ENCODE measurements at regions not wholly inside any gene's neighbourhood (a gene's known extent, or its start where the extent isn't known, plus 50 kb on each side); places are given as distances from the start of the nearest gene placed in this dataset.
"Not testable (repeated sequence)": the region's sequence is repeated elsewhere in the genome, so short reads cannot be mapped to it uniquely, and the experiment has no call there.

- DNase-seq (ENCODE audit: low spot score) = no peak
- intact Hi-C loops (cut with DNase I) = loop anchor here in 1 of 2 donors (2.0 kb wide), 1 partner anchor 20 kb away; no protein-coding TSS in a partner anchor
Observed at GRCh38 chr1:219744652-219745469, 132.0 kb upstream of the ZC3H11B start.

GRCh38 chr1:219741011-219741970, 128.4 kb upstream of the ZC3H11B start:
- no peak for DNase-seq (ENCODE audit: low spot score)
- intact Hi-C loops (cut with DNase I) = no loop called here

GRCh38 chr1:219733511-219734174, 120.7 kb upstream of the ZC3H11B start:
- no peak for DNase-seq (ENCODE audit: low spot score)
- intact Hi-C loops (cut with DNase I) = no loop called here

- no peak for DNase-seq (ENCODE audit: low spot score)
- intact Hi-C loops (cut with DNase I) = loop anchor here in 1 of 2 donors (1.0 kb wide), 1 partner anchor 23 kb away; no protein-coding TSS in a partner anchor
Observed at GRCh38 chr1:219732814-219733491, 120.0 kb upstream of the ZC3H11B start.

GRCh38 chr1:219731771-219732170, 118.9 kb upstream of the ZC3H11B start:
- intact Hi-C loops (cut with DNase I) = loop anchor here in 1 of 2 donors (1.0 kb wide), 1 partner anchor 21 kb away; no protein-coding TSS in a partner anchor
- DNase-seq (ENCODE audit: low spot score) = no peak

- no peak for DNase-seq (ENCODE audit: low spot score)
- intact Hi-C loops (cut with DNase I) = no loop called here
Observed at GRCh38 chr1:219726480-219727272, 113.8 kb upstream of the ZC3H11B start.

- no peak for DNase-seq (ENCODE audit: low spot score)
- intact Hi-C loops (cut with DNase I) = no loop called here
Observed at GRCh38 chr1:219724440-219724839, 111.5 kb upstream of the ZC3H11B start.

- intact Hi-C loops (cut with DNase I) = no loop called here
- no peak for DNase-seq (ENCODE audit: low spot score)
Observed at GRCh38 chr1:219717536-219717935, 104.6 kb upstream of the ZC3H11B start.

GRCh38 chr1:219716611-219717114, 103.8 kb upstream of the ZC3H11B start:
- DNase-seq (ENCODE audit: low spot score) = no peak
- intact Hi-C loops (cut with DNase I) = no loop called here

- intact Hi-C loops (cut with DNase I) = no loop called here
- no peak for DNase-seq (ENCODE audit: low spot score)
Observed at GRCh38 chr1:219713981-219714381, 101.1 kb upstream of the ZC3H11B start.

- no peak for DNase-seq (ENCODE audit: low spot score)
- intact Hi-C loops (cut with DNase I) = no loop called here
Observed at GRCh38 chr1:219712506-219712905, 99.6 kb upstream of the ZC3H11B start.

- no peak for DNase-seq (ENCODE audit: low spot score)
- intact Hi-C loops (cut with DNase I) = loop anchor here in 1 of 2 donors (1.0 kb wide), 1 partner anchor 22 kb away; no protein-coding TSS in a partner anchor
Observed at GRCh38 chr1:219710529-219711194, 97.8 kb upstream of the ZC3H11B start.

GRCh38 chr1:219708919-219709543, 96.1 kb upstream of the ZC3H11B start:
- no peak for DNase-seq (ENCODE audit: low spot score)
- intact Hi-C loops (cut with DNase I) = loop anchor here in 1 of 2 donors (2.0 kb wide), 1 partner anchor 38 kb away; no protein-coding TSS in a partner anchor

- intact Hi-C loops (cut with DNase I) = loop anchor here in 1 of 2 donors (2.0 kb wide), 1 partner anchor 39 kb away; no protein-coding TSS in a partner anchor
- DNase-seq (ENCODE audit: low spot score) = not testable (repeated sequence)
Observed at GRCh38 chr1:219707885-219708284, 95.0 kb upstream of the ZC3H11B start.

- DNase-seq (ENCODE audit: low spot score); intact Hi-C loops (cut with DNase I): not testable (repeated sequence)
Observed at GRCh38 chr1:219704331-219704730, 91.4 kb upstream of the ZC3H11B start.

- intact Hi-C loops (cut with DNase I) = no loop called here
Observed at GRCh38 chr1:219703368-219703639, 90.4 kb upstream of the ZC3H11B start.

GRCh38 chr1:219701476-219701875, 88.6 kb upstream of the ZC3H11B start:
- intact Hi-C loops (cut with DNase I) = no loop called here
- DNase-seq (ENCODE audit: low spot score) = no peak

More at GRCh38 chr1:219703368-219703639, 90.4 kb upstream of the ZC3H11B start:
- no peak for DNase-seq (ENCODE audit: low spot score)
